GM21390 (cell line): ENCODE measurements at regions not wholly inside any gene's neighbourhood (a gene's known extent, or its start where the extent isn't known, plus 50 kb on each side); places are given as distances from the start of the nearest gene placed in this dataset.
"Not testable (repeated sequence)": the region's sequence is repeated elsewhere in the genome, so short reads cannot be mapped to it uniquely, and the experiment has no call there.

Source experiments
- ATAC-seq: cut with Tn5 transposase; IDR thresholded peaks from one replicate; pipeline ENCODE4 v1.9.1; 2021; ENCODE audit not compliant: unreplicated experiment

DNA sequence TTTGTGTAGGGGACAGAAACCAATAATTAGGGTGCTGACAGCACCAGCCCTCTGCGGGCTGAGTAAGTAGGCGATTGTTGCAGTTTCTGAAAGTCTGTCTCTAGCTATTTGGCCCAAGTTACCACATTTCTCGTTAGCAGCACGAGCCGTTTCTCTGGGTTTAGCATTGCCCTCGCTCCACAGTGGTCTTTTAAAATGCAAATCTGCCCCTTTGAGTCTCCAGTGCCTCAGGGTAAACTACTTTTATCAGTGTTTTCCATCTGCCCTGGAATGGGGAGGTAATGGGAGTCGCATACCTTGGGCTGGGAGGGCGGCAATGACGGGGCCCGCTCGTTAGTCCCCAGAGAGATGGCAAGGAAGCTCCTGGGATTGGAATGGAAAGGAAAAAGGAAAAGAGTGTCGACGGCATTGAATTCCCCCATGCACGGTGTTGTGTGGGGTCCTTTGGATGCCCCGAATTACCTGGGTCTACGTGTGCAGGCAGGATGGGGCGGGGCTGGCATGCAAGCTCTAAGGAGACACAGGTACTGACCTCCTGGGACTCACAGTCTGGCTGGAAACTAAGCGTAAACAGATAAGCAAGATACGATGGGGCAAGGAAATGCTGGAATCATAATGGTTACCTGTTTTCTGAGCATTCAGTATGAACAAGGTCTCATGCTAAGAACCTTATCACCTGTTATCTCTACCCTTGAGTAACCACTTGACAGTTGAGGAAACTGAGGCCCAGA, 131.8 kb upstream of the MAP1LC3B2 start:
- ATAC-seq = no peak

DNA sequence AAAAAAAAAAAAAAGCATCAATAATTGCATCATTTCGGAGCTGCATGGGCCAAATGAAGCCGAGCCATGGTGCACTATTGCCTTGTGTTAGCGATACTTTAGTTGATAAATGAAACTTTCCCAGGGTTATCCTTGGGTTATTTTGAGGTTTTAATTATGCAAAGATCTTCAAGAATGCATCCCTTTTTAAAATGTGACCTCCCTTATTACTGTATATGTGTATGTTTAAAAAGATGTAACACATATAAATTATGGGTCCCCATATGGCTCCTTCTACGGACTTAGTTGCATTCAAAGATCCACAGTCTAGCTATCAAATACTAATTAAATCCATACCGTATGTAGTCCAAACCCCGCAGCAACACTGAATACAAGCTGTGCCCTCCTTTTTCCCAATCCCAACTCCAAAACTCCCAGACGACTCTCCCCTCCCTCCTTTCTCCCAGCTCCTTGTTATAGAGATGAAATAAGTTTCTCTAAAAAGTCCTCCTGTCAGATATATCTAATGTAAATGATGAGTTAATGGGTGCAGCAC, 129.3 kb upstream of the MAP1LC3B2 start:
- no peak for ATAC-seq

DNA sequence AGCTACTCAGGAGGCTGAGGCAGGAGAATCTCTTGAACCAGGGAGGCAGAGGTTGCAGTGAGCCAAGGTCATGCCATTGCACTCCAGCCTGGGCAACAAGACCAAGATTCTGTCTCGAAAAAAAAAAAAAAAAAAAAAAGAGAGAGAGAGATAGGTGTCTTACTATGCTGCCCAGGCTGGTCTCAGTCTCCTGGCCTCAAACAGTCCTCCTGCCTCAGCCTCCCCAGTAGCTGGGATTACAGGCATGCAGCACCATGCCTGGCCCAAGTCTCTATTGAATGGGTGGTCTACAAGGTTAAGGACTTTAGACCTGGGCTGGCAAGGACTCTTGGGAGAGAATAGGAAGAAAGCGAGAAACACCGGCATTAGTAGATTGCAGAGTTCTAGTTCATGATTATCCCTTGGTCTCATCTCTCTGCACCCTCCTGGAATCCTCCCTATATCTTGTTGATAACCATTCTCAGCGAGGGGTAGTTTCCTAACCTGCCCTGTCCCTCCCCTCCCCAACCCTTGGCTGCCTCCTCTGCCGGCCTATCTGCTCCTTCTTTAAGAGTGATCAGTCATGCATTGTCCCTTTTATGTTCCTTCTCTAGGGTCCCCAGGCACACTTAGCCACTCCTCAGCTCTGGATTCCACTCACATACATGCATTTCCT, 128.1 kb upstream of the MAP1LC3B2 start:
- no peak for ATAC-seq

DNA sequence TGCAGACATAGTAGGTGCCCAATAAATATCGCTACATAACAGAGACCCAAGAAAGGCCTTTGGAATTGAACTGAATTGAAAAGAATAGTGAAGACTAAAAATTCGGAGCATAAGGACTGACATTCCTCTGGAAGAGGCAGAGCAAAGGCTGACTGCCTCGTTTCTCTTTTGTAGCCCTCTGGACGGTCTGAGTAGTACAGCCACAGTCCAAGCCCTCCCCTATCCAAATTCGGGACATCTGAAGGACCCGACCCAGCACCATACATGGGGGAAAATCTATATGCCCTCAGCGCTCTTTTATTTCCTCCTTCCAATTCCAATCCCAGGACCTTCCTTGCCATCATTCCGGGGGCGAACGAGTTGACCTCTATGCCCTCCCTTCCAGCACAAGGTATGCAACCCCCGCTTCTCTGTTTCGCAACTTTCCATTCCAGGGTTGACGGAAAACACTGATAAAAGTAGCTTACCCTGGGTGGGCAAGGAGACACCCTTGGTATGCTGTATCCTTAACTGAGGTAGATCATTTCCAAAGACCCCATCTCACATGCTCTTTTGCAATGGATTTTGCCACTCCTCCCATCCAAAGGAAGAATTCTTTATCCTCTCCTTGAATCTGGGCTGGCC, 127.4 kb upstream of the MAP1LC3B2 start:
- no peak for ATAC-seq

DNA sequence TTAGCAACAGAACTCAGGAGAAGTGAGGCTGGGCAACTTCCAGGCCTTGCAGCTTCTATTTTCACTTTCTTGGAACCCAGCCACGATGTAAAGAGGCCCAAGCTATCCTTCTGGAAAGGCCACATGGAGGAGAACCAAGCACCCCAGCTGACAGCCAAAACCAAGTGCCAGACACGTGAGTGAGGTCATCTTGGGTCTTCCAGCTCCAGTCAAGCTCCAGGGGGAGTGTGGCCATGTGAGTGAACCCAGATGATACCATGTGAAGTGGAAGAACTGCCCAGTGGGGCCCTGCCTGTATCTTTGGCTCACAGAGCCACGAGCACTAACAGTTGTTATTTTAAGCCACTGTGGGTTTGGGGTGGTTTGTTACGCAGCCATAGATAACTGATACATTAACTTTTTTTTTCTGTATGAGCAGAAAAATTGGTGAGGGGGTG, 126.8 kb upstream of the MAP1LC3B2 start:
- no peak for ATAC-seq

DNA sequence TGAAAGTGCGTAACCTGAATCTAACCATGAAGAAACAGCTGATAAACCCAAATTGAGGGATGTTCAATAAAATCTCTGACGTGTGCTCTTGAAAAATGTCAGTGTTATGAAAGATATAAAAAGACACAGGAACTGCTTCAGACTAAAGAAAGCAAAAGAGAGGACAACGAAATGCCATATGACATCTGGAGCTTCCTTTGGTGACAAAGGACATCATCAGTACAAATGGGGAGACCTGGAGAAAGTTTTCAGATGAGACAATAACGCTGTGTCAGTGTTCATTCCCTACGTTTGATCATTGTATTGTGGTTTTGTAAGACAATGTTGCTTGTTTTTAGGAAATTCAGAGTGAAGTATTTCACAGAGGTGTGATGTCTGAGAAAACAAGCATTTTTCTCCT, 125.9 kb upstream of the MAP1LC3B2 start:
- ATAC-seq = no peak

DNA sequence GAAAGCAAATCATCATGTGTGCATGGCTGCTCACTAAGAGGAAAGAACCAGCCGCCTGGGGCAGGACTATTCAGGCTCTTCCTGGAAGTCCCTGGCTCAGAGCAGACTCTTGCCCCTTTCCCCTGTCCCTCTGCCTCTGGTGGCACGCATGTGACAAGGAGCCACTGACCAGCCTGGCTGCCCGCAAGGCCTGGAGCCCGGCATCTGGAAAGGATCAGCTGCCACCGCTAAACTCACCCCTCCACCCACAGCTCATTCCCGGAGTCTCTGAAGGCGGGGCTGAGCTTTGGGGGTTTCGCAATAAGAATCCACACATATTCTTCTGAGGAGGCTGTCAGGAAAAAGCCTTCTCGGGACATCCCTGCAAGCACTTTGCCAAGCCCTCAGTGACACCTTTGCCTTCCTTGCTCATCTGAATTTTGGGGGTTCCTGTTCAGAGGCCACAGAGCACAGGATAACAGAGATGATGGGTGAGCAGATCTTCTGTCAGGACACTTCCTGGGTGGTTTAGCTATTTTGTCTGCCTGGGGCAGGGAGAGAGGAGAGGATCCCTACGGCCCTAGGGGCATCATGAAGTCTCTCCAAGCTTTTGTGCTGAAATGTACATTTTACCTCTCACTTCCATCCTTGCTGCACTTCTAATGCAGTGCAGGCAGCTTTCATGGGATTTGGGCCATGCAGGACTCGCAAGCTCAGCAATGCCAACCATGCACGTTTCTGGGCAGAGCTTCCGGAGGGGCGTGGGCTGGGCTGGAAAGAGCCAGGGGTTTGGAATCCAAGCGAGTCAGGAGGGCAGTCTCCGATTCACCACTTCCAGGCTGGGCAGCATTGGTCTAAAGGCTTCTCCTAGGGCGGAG, 124.8 kb upstream of the MAP1LC3B2 start:
- no peak for ATAC-seq

DNA sequence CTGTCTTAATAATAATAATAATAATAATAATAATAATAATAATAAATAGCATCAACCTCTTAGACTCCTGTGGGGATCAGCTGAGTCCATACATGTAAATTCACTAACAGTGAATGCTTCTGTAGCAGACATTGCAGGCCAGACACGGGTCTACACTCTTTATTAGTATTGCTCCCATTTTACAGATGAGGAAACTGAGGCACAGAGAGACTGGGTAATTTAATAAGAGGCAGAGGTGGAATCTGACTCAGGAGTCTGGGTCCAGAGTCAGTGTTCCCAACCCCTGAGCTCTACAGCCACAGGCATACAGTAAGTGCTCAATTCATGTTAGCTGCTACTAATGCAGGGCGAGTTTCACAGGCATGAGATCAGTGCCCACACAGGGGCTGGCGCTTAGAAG, 123.2 kb upstream of the MAP1LC3B2 start:
- ATAC-seq = no peak

DNA sequence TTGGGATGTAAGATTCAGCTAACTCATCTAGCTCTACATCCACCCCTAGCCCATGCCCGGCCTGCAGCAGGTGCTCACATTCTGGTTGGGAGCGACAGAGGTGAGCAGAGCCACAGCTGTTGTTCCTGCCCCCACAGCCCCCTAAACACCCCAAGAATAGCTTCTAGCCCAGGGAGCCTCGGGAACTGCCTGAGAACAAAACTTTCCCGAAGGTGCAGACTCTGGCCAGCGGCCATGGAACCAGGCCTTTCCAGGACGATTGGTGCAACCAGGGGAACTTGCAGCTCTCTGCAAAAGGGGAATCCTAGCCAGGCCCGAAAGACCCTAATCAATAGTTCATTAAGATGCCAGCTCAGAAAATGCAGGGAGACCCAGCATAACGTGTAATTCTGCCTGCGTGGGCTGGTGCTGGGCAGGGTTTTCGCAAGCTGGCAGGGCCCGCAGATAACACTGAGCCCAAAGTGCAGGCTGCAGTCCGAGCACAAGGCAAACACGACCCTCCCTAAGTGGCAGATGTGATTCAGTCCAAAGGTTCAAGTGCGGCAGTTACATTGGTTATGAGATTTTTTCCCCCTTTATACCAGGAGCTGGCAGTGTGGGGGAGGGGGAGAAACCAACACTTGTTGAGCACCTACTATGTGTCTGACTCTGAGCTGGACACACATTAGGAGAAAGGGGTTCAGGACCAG, 122.5 kb upstream of the MAP1LC3B2 start:
- ATAC-seq = no peak

DNA sequence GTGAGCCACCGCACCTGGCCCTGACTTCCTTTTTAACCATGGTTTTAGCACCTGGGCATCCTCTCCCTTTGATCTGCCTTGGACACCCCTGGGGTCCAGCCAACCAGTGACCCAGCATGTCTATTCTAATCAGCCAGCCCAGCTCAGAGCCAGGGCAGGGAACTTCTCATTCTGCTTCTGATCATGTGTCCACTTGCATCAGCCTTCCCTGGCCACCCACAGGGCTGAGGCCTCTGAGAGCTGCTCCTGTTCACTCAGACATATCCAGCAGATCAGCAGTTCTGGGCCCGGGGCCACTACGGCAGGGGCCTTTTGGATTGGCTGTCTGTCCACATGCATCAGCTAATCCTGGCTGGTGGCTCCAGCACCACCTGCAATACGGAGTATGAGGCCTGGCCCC, 117.9 kb upstream of the MAP1LC3B2 start:
- no peak for ATAC-seq

DNA sequence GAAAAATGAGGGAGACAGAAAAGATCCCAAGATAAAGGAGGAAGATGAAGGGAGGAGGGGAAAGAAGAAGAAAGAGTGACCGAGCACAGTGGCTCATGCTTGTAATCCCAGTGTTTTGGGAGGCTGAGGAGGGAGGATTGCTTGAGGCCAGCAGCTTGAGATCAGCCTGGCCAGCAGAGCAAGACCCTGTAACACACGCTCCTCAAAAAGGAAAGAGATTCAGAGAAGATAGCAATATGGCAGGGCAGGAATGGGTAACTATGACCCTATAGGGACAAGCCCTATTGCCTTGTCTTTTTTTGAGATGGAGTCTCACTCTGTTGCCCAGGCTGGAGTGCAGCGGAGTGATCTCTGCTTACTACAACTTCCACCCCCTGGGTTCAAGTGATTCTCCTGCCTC, 116.9 kb upstream of the MAP1LC3B2 start:
- ATAC-seq = no peak

DNA sequence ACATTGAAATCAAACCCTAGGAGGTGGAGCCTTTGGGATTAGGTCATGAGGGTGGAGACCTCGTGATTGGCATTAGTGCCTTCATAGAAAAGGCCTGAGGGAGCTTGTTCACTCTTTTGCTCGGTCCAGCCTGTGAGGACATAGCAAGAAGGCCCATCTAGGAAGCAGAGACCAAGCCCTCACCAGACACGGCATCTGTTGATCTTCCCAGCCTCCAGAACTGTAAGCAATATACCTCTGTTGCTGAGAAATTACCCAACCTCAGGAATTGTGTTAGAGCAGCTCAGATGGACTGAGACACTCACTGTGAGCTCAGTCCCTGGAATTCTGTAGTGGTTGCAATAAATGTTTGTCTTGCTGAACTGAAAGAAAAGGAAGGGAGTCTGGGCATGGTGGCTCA, 116.2 kb upstream of the MAP1LC3B2 start:
- no peak for ATAC-seq

DNA sequence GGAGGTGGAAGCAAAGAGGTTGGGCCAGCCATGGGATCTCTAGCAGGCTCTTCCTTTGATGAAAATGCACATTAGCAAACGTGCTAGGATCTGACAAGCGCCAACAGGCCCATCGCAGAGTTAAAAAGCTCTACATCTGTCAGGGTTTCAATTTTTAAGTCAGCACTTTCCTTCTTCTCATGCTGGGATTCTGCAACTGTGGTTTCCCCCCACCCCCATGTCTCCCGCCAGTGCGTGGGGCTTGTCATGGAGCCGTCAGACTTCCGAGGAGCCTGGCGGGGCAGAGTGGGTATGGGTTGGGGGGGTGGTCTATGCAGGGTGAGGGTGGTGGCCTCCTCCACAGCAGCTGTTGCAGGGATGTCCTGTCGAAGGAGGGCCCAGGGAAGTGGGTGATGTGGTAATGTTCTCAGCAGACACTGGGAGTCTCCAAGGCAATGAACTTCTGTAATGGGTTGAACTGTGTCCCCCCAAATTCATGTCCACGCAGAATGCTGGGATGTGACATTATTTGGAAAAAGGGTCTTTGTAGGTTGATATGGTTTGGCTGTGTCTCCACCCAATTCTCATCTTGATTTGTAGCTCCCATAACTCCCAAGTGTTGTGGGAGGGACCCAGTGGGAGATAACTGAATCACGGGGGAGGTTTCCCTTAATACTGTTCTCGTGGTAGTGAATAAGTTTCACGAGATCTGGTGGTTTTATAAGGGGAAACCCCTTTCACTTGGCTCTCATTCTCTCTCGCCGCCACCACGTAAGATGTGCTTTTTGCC, 115.2 kb upstream of the MAP1LC3B2 start:
- no peak for ATAC-seq

DNA sequence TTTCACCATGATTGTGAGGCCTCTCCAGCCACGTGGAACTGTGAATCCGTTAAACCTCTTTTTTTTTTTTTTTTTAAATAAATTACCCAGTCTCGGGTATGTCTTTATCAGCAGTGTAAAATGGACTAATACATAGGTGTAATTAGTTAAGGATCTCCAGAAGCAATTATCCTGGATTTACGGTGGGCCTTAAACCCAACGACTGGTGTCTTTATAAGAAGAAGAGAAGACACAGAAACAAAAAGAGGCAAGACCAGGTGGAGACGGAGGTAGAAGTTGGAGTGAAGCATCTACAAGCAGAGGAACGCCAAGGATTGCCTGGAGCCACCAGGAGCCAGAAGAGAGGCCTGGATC, 114.6 kb upstream of the MAP1LC3B2 start:
- no peak for ATAC-seq

DNA sequence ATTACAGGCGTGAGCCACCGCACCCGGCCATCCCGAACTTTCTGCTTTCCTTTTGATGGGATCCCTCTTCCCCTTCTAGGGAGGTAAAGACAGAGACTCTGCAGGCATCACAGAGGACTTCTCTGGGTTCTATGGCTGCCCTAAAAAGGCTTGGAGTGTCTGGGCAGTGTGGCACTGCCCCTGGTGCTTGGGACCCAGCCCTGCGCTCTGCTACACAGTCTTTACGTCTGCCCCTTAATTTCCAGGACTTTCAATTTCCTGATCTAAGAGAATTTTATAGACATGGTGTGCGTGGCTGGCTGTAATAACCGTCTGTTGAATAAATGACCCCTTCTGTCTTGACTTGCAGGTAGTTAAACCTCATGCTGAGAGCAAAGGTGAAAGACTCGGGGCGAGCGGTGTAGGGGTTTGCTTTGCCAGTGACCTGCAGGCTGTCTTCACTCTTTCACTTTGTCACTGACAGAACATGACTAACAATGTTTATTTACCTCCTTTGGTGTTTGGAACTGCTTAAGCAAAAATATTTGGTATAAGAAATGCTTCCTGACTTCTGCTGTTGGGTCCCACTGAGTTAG, 110.9 kb upstream of the MAP1LC3B2 start:
- no peak for ATAC-seq

DNA sequence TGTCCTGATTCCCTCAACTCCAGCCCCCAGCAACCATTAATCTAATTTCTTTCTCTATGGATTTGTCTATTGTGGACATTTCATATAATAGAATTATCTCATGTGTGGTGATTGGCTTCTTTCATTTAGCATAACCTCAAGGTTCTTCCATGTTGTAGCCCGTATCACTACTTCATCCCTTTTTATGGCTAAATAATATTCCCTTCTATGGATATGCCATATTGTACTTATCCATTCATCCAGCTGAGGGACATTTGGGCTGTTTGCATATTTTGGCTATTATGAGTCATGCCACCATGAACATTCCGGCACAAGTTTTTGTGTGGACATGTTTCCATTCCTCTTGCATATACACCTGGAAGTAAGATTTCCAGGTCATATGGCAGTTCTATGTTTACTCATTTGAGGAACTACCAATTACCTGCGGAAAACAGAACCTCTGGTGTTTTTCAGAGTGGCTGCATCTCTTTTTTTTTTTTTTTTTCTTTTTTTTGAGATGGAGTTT, 108.7 kb upstream of the MAP1LC3B2 start:
- no peak for ATAC-seq

DNA sequence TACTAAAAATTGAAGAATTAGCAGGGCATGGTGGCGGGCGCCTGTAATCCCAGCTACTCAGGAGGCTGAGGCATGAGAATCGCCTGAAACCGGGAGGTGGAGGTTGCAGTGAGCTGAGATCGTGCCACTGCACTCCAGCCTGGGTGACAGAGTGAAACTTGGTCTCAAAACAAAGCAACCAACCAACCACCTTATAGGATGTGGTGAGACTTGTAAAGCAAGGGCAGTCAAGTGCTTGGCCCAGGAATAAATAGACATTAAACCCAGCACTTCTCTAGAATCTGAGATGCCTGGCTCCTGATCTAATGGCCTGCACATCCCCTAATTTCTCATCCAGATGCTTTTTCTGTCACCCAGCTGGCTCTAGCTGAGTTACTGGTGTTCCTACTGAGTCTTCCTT, 106.2 kb upstream of the MAP1LC3B2 start:
- not testable (repeated sequence) for ATAC-seq

DNA sequence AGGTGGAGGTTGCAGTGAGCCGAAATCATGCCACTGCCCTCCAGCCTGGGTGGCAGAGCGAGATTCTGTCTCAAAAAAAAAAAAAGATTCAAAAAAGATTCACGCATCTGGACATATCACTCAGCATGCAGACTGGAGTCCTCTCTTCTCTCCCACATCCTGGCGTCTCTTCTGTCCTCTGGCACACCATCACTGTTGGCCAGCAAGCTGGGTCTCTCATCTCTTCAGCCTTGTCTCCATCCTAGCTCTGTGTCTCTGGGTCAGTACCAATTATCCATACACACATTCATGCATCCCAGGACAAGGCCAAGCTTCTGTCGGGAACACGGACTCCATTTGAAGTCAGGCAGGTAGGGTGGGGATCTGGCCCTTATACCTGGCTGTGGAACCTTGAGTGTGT, 105.5 kb upstream of the MAP1LC3B2 start:
- ATAC-seq = no peak

DNA sequence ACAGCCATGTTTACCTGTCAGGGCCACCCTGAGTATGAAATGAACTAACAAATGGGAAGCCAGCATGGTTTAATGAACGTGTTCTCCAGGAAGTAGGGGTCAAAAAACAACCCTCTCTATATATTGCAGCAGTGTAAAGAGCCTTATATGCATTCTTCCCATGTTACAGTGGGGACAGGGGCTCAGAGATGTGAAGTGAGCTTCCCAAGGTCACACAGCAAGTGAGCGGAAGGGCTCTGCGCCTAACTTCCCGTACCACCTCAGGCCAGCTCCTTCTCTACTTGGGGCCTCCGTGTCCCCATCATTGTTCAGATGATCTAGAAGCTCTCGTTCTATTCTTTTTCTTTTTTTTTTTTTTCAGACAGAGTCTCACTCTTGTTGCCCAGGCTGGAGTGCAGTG, 105.1 kb upstream of the MAP1LC3B2 start:
- ATAC-seq = no peak
